Left kidney (tissue), 1 donor: ENCODE measurements at regions not wholly inside any gene's neighbourhood (a gene's known extent, or its start where the extent isn't known, plus 50 kb on each side); places are given as distances from the start of the nearest gene placed in this dataset.

ENCODE experiments used
- DNase-seq: peaks from one replicate; pipeline ENCODE4 v3.0.0-alpha.2; 2013

DNA sequence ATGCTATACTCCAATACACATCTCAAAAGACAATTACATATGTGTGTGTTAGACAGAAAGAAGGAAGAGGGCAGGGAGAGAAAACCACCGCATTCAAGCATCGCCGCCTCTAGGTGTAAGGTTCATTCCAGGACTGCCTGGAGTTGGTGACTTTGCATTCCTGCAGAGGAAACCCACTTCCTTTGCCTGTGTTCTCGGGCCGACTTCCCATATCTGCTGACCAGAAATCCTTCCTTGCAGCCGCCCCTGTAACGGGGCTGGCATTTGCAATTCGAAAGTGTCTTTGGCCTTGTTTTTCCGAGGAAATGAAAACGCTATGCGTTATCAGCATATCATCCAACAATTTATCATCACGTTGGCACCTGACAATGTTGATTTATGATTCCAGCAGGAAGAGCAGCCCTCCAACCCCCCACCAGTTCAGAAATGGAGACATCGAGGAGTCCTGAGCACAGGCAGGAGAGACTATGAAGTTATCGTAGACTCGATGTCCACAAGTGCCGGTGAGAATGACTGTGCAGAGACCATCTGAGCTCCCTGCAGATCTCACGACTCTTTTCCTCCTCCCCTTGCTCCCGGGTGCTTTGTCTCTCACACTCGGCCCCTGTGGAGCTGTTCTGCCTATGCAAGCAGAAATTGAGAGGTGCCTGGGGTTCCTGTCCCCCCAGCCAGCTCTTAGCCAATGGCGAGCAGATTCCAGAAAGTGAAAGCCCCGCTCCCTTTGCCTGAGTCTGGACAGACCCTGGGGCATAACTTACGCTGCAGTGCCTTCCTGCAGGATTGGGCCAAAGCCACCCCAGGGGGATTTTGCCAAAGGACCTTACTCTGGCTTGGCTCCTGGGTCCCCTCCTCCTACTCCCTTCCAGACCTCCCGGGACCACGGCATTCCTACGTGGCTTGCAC is 68.9 kb upstream of the FOXK1 start:
- DNase-seq: no peak

DNA sequence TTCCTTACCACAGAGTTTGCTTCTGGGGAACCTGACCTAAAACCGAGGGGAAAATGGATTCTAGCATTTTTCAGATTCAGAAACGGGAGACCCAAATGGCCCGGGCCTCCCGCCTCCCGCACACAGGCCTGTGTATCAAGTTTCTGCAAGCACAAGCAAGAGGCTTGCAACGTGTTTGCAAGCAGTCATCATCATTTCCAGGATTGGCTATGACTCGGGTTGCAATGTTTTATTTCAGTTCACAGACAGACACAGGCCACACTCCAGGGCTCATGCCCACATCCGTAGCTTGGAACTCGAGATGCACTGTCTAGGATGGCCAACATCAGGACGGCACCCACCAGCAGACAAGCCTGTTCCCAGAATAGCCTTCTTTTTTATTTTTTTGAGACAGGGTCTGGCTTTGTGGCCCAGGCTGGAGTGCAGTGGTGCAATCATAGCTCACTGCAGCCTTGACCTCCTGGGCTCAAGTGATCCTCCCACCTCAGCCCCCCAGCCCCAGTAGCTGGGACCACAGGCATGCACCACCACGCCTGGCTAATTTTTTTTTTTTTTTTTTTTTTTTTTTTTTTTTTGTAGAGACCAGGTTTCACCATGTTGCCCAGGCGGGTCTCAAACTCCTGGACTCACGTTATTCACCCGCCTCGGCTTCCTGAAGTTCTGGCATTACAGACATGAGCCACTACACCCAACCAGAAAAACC is 68.1 kb upstream of the FOXK1 start:
- no peak for DNase-seq

DNA sequence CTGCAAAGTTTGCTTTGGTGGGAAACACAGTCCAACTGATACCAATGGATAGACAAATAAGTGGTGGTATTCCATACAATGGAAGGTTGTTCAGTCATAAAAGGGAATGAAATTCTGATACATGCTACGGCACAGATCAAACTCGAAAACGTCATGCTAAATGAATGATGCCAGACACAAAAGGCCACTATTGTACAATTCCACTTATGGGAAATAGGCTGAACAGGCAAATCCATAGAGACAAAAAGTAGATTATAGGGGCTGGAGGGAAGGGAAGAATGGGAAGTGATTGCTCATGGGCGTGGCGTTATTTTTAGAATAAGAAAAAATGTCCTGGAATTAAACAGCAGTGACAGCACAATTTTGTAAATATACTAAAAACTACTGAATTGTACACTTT is 66.0 kb upstream of the FOXK1 start:
- no peak for DNase-seq

DNA sequence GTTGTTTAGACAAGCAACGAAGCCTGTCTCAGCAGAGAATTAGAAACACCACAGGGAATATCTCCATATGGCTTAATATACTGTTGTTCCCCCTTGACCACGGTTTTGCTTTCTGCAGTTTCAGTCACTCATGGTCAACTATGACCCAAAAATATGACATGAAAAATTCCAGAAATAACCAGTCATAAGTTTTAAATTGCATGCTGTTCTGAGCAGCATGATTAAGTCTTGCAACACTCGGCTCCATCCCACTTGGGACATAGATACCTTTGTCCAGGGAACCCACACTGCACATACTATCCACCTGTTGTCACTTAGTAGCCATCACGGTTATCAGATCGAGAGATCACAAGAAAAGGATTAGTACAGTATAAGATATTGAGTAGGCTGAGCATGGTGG is 60.7 kb upstream of the FOXK1 start:
- DNase-seq: no peak

DNA sequence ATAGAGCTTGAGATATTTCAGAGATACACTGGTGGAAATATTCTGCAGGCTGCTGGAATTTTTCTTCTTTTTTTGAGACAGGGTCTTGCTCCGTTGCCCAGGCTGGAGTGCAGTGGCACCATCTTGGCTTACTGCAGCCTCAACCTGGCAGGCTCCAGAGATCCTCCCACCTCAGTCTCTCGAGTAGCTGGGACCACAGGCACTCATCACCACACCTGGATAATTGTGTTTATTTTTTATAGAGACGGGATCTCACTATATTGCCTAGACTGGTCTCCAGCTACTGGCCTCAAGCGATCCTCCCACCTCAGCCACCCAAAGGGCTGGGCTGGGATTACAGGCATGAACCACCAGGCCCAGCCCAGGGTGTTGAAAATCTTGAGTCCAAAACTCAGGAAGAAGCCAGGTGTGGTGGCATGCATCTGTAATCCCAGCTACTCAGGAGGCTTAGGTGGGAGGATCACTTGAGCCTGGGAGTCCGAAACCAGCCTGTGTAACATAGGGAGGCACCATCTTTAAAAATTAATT is 55.7 kb upstream of the FOXK1 start:
- DNase-seq: no peak

DNA sequence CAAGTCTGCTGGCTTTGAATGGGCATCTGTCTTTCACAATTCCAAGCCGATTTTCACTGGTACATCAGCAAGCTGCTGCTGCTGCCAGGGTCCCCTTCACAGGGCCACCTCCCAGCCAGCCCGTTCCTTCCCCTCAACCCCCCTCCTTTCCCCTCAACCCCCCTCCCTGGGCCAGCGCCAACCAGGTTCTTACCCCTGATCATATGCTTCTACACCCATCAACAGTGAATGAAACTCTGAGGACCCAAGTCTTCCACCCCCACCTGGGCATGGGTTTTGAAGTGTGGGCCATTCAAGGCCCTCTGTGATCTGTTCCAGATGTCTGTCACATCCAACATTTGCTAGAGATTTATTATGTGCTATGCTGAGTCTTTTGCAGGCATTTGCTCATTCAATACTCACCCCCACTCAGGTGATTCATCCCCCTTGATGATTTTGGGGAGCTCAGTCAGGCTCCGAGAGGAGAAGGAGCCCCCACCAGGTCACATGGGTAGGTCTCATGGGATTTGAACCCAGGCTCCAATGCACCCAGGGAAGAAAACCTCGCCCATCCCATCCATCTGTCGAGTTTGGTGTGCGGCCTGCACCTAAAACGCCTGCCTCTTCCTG is 52.7 kb upstream of the FOXK1 start:
- DNase-seq: no peak

DNA sequence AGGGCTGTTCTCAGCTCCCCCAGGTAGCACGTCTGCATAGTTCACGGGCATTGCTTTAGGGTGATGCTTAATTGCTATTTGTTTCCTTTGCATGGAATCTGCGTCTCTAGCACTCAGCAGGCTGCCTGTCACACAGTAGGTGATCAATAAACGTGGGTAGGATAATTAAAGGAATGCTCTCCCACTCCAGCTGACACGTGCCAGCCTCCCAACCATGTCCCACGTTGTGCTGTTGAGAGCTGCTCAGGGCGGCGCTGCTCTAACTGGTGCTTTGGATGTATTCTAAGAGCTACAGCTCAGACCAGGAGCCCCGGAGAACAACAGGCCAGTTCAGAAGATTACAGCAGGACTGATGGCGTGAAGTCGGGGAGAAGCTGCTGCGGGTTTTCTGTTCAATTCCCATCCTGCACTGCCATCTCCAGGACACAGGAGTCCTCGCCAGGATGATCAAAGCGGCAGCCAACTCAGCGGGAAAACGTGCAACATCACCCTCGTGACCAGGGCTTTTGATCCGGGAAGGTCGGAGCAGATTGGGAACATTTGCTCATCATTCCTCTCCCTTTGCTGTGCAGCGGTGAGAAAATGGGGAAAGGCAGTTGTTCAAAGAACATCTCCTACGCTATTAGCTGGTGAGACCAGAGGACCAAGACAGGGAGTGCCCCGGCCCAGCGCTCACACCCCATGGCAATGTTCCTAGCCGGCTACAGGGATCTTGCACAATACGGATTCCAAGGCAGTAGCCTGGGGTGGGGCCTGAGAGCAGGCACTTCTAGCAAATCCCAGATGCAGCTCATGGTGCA is 50.5 kb upstream of the FOXK1 start:
- DNase-seq: peak; percentile 75
